ENCODE measurements at regions not wholly inside any gene's neighbourhood (a gene's known extent, or its start where the extent isn't known, plus 50 kb on each side); places are given as distances from the start of the nearest gene placed in this dataset.

DNA sequence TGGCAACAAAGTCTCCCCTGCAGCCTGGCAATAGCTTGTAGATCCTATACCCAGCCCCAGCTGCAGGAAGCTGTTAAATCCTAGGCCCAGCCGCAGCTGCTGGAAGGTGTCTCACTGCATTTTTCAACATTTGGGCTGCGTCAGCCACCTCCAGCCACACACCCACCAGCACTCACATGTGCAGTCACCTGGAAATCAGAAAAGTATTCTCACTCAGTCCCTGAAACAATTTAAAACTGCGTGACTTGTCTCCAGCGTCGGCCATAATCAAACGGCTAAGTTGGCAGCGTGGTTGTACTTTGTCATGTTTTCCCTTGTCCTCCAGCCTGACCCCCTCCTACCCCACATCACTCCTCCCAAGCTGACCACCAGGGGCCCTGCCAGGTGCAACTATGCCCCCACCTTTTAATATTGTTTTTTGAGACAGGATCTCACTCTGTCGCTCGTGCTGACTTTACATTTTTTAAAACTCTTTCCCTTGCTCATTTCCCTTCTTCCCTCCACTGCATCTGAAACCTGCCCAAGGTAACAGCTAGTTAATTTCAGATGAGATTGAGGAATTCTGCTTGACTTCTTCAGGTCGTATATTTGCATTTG, 97.2 kb upstream of the FRG1 start:
- no peak for TF ChIP-seq GATA2 (IDR thresholded peaks at IDR 0.05; ENCODE audit: low read depth, low read length)
- no peak for TF ChIP-seq GATA3 (IDR thresholded peaks at IDR 0.05; ENCODE audit: low read depth, low read length)

DNA sequence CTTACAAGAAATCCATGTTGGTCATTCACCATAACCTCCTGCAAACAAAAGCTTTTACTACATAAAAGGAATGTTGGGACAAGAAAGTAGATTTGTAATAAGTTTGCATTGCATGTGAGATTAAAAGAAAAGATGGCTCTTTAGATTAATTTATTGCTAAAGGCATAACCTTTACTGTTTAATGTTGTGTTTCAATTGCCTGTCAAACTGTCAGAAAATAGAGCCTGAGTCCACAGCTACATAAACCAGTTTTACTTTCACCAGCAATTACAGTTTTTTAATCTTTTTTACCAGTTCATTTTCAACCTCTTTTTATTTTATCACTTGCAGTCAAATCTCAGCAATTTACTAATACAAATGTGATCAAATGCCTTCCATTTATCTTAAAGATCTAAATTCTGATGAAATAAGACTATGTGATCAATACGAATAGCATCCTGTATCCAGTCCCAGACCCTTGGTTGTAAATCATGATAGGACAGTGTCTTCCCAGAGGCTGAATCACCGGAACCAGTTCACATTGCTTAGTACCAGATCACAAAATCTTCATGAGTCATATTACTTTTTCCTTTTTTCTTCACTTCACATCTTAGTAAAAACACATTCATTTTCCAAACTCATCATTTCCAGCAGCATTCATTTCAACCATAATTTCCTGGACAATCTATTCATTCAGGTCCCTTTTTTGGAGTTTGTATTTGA, 95.4 kb upstream of the FRG1 start:
- TF ChIP-seq GATA2 (IDR thresholded peaks at IDR 0.05; ENCODE audit: low read depth, low read length) (no peak), GATA3 (IDR thresholded peaks at IDR 0.05; ENCODE audit: low read depth, low read length) (no peak)

DNA sequence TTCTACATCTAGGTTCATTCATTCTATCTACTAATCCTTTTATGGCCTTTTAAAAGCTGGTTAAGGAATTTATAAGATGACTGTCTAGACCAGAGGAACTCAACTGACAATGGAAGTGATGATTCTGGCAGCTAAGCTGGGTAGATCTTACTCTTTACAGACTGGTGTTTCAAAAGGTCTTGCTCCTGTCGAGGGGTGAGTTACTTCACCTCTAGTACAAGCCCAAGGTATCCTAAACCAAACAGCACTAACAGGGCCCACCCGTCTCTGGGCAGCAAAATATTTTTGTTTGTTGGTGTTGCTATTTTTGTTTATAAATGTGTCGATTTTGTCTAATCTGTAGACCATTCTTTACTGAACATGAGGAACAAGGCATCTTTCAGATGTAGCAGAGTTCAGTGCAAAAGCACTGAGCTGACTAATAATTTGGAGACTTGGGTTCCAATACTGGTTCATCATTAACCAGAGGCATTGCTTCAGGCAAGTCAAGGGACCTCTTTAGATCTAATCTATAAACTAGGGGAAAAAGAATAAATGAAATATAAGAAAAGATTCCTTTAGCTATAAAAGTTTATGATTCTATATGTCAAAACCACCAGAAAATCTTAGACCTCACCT, 90.3 kb upstream of the FRG1 start:
- TF ChIP-seq GATA3 (IDR thresholded peaks at IDR 0.05; ENCODE audit: low read depth, low read length) (no peak), GATA2 (IDR thresholded peaks at IDR 0.05; ENCODE audit: low read depth, low read length) (no peak)

DNA sequence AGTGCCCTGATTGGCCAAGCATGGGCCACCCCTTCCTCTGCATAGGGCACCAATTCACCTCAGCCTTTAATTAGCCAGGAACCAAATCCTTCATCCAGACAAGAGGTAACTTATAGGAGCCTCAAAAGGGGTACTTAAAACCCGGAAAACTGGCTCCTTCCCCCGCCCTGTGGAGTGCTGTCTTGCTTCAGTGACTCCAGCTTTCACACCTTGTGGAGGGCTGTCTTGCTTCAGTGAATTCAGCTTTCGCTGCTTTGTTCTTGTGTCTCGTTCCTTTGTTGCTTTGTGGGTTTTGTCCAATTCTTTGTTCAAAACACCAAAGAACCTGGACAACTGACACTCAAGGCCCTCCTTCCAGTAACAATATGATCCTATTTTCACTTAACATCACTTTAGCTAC, 82.2 kb upstream of the FRG1 start:
- TF ChIP-seq GATA2 (IDR thresholded peaks at IDR 0.05; ENCODE audit: low read depth, low read length) (no peak), GATA3 (IDR thresholded peaks at IDR 0.05; ENCODE audit: low read depth, low read length) (no peak)

DNA sequence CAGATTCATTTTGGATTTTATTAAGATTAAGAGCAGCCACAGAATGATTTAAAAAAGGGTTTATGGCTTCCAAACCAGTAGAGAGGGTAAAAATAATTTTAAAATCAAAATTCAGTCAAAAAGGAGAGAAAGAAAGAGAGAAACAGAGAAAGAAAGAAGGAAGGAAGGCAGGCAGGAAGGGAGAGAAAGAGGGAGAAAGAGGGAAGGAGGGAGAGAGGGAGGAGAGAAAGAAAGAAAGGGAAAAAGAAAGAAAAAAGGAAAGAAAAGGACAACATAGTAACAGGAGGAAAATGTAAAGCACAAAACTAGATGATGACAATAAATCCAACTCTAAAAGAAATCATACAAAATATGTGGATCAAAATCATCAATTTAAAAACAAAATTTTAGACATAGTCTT, 79.6 kb upstream of the FRG1 start:
- TF ChIP-seq GATA2 (IDR thresholded peaks at IDR 0.05; ENCODE audit: low read depth, low read length), result no peak
- no peak for TF ChIP-seq GATA3 (IDR thresholded peaks at IDR 0.05; ENCODE audit: low read depth, low read length)

DNA sequence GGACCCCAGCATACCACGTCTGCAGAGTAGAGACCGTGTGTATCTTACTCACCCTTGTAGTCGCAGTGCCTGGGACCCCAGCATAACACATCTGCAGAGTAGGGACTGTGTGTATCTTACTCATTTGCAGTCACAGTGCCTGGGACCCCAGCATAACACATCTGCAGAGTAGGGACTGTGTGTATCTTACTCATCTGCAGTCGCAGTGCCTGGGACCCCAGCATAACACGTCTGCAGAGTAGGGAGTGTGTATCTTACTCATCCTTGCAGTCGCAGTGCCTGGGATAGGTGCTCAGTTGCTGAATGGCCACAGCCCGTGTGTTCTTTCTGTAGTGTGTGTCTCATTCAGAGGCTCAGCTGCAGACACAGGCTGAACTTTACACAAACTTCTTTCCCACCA, 71.4 kb upstream of the FRG1 start:
- TF ChIP-seq GATA2 (IDR thresholded peaks at IDR 0.05; ENCODE audit: low read depth, low read length), result no peak
- no peak for TF ChIP-seq GATA3 (IDR thresholded peaks at IDR 0.05; ENCODE audit: low read depth, low read length)

DNA sequence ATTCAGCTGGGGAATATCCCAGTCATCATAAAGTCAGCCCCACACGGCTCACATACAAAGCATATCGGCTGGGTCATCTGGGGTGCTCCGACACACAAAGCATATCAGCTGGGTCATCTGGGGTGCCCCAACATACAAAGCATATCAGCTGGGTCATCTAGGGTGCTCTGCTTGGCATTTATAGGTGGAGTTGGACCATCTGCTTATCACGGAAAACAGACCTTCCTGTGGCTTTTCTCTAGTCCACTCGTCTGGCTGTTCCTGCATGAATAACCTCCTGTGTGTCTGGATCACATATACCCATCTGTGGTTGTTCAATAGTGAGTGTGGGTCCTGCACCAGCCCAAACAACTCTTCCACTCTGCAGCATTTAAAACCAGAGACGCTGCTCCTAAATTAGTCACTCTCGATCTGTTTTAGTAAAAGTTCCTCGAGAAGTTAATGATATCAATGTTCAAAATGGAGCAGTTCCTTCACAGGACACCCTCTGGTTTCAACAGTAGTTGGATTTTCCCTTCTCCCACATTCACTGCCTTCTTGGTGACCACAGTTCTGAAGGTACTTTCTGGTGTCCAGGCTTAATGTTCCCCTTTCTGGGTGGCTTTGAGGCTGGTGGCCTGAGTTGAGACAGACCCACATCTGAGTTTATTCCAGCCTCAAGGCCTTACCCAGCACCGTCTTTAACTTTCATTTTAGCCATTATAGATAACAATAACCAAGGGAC, 70.0 kb upstream of the FRG1 start:
- TF ChIP-seq GATA2 (IDR thresholded peaks at IDR 0.05; ENCODE audit: low read depth, low read length) (no peak), GATA3 (IDR thresholded peaks at IDR 0.05; ENCODE audit: low read depth, low read length) (no peak)

DNA sequence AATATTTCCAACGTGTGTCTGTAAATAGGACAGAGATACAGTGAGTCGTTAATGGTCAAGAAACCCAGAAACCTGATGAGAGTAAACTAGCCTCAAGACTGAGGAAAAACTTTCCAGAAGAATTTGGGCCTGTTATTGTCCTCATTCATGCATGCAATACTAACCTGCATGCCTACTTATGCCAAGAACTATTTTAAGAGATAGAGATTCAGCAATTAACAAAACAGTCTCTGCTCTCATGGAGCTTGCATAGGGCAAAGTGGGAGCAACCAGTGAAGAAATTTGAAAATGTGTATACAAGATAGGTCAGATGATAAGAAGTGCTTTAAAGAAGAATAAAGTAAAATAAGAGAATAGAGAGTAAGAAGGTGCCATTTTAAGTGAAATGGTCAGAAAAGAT, 66.1 kb upstream of the FRG1 start:
- TF ChIP-seq GATA2 (IDR thresholded peaks at IDR 0.05; ENCODE audit: low read depth, low read length) (no peak), GATA3 (IDR thresholded peaks at IDR 0.05; ENCODE audit: low read depth, low read length) (no peak)

Measured in SH-SY5Y (cell line).